ENCODE measurements at regions not wholly inside any gene's neighbourhood (a gene's known extent, or its start where the extent isn't known, plus 50 kb on each side); places are given as distances from the start of the nearest gene placed in this dataset.

GRCh38 chr6:121961619-121962125 is 437.8 kb upstream of the HSF2 start:
- in situ Hi-C loops (cut with HindIII; ENCODE audit: low sequenced_read_pairs), result no loop called here

- in situ Hi-C loops (cut with HindIII; ENCODE audit: low sequenced_read_pairs), result no loop called here
Observed at GRCh38 chr6:121963826-121964225, 435.6 kb upstream of the HSF2 start.

GRCh38 chr6:121965739-121966138 is 433.7 kb upstream of the HSF2 start:
- in situ Hi-C loops (cut with HindIII; ENCODE audit: low sequenced_read_pairs), result no loop called here

GRCh38 chr6:121967631-121968030 is 431.8 kb upstream of the HSF2 start:
- in situ Hi-C loops (cut with HindIII; ENCODE audit: low sequenced_read_pairs), result no loop called here

GRCh38 chr6:121971931-121972335 is 427.5 kb upstream of the HSF2 start:
- in situ Hi-C loops (cut with HindIII; ENCODE audit: low sequenced_read_pairs), result no loop called here

- in situ Hi-C loops (cut with HindIII; ENCODE audit: low sequenced_read_pairs), result no loop called here
Observed at GRCh38 chr6:121984956-121985355, 414.5 kb upstream of the HSF2 start.

GRCh38 chr6:121993362-121993761 is 406.1 kb upstream of the HSF2 start:
- in situ Hi-C loops (cut with HindIII; ENCODE audit: low sequenced_read_pairs), result no loop called here

- in situ Hi-C loops (cut with HindIII; ENCODE audit: low sequenced_read_pairs), result no loop called here
Observed at GRCh38 chr6:121994919-121995318, 404.5 kb upstream of the HSF2 start.

GRCh38 chr6:121998631-121999030 is 400.8 kb upstream of the HSF2 start:
- in situ Hi-C loops (cut with HindIII; ENCODE audit: low sequenced_read_pairs), result no loop called here

GRCh38 chr6:121999456-122000065 is 399.9 kb upstream of the HSF2 start:
- in situ Hi-C loops (cut with HindIII; ENCODE audit: low sequenced_read_pairs), result no loop called here

GRCh38 chr6:122005661-122006060 is 393.8 kb upstream of the HSF2 start:
- in situ Hi-C loops (cut with HindIII; ENCODE audit: low sequenced_read_pairs), result no loop called here

- in situ Hi-C loops (cut with HindIII; ENCODE audit: low sequenced_read_pairs), result no loop called here
Observed at GRCh38 chr6:122007339-122007738, 392.1 kb upstream of the HSF2 start.

- in situ Hi-C loops (cut with HindIII; ENCODE audit: low sequenced_read_pairs), result no loop called here
Observed at GRCh38 chr6:122008101-122008999, 391.1 kb upstream of the HSF2 start.

GRCh38 chr6:122009000-122009350 is 390.5 kb upstream of the HSF2 start:
- in situ Hi-C loops (cut with HindIII; ENCODE audit: low sequenced_read_pairs), result no loop called here

GRCh38 chr6:122012578-122012977 is 386.9 kb upstream of the HSF2 start:
- in situ Hi-C loops (cut with HindIII; ENCODE audit: low sequenced_read_pairs), result no loop called here

- in situ Hi-C loops (cut with HindIII; ENCODE audit: low sequenced_read_pairs), result no loop called here
Observed at GRCh38 chr6:122014961-122015360, 384.5 kb upstream of the HSF2 start.

GRCh38 chr6:122020588-122021264 is 378.7 kb upstream of the HSF2 start:
- in situ Hi-C loops (cut with HindIII; ENCODE audit: low sequenced_read_pairs), result no loop called here

- in situ Hi-C loops (cut with HindIII; ENCODE audit: low sequenced_read_pairs), result no loop called here
Observed at GRCh38 chr6:122025104-122025503, 374.3 kb upstream of the HSF2 start.

- in situ Hi-C loops (cut with HindIII; ENCODE audit: low sequenced_read_pairs), result no loop called here
Observed at GRCh38 chr6:122026582-122027369, 372.7 kb upstream of the HSF2 start.

- in situ Hi-C loops (cut with HindIII; ENCODE audit: low sequenced_read_pairs), result no loop called here
Observed at GRCh38 chr6:122028933-122029522, 370.4 kb upstream of the HSF2 start.
